ENCODE measurements at regions not wholly inside any gene's neighbourhood (a gene's known extent, or its start where the extent isn't known, plus 50 kb on each side); places are given as distances from the start of the nearest gene placed in this dataset.

DNA sequence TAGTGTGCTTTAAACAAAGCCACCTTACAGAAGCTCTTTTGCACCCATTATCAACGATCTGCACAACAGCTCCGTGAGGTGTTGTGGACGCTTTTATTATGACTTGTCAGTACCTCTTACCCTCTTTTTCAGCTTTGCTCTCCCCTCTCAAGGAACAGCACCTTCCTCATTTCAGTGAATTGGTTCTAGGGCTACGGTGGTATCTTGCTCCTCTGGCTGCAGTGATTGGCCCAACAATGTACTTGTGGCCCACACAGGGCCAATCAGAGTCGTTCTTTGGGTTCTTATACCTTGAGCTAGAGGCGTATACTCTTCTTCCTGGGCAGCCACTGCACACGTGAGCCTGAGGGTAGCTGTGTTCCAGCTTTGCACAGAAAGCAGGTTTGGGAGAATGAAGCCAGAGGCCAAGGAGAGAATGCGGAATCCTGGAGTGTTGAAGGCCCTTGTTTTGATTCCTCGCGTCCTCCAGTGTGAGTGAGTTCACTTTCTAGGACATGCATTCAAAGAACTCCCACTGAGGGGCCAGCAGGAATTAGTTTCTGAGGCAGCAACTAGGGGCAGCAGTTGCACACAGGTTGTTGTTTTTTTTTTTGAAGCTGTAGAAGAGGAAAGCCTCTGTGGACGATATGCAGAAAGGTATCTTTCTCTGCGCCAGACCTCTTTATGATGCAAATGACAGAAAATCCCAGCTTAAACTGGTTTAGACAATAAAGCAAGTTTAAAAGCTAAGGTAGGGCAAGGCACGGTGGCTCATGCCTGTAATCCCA lies 49.8 kb upstream of the PDZD8 start:
- no peak for DNase-seq

Measured in activated CD4-positive, alpha-beta T cell treated with anti-CD3 and anti-CD28 coated beads for 48 hours (primary cell).